ENCODE measurements at regions not wholly inside any gene's neighbourhood (a gene's known extent, or its start where the extent isn't known, plus 50 kb on each side); places are given as distances from the start of the nearest gene placed in this dataset.

DNA sequence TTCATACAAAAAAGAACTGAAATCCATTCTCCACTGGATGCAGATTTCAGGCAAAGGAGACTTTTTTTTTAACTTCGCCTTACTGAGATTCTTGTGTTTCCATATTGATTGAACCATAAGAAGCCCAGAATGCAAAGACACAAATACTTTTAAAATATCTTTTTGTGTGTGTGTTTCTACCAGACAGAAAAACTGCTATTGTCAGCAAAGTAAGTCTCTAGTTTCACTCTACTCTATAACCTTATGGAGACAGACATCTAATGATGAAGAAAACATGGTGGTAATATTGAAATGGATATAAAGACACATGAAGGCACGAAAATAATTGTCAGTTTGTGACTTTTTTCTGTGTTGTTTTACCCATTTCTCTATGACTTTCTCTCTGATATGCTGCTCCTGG lies 260.3 kb upstream of the RORB start:
- no peak overlapping the region for H3K4me3 Mint-ChIP-seq
- no peaks in the 10 kb centered on the region for H3K4me1 Mint-ChIP-seq (ENCODE audit: unreplicated experiment)
- H3K36me3 Mint-ChIP-seq, result no peaks in the 10 kb centered on the region
- no peak for DNase-seq (ENCODE audit: extremely low spot score, unreplicated experiment)
- H3K27me3 Mint-ChIP-seq, result no peaks in the 10 kb centered on the region
- no peak overlapping the region for H3K27ac Mint-ChIP-seq
- TF ChIP-seq, protein P1, sequence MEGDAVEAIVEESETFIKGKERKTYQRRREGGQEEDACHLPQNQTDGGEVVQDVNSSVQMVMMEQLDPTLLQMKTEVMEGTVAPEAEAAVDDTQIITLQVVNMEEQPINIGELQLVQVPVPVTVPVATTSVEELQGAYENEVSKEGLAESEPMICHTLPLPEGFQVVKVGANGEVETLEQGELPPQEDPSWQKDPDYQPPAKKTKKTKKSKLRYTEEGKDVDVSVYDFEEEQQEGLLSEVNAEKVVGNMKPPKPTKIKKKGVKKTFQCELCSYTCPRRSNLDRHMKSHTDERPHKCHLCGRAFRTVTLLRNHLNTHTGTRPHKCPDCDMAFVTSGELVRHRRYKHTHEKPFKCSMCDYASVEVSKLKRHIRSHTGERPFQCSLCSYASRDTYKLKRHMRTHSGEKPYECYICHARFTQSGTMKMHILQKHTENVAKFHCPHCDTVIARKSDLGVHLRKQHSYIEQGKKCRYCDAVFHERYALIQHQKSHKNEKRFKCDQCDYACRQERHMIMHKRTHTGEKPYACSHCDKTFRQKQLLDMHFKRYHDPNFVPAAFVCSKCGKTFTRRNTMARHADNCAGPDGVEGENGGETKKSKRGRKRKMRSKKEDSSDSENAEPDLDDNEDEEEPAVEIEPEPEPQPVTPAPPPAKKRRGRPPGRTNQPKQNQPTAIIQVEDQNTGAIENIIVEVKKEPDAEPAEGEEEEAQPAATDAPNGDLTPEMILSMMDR (conservative IDR thresholded peaks at IDR 0.05), result no peak
- H3K9me3 Mint-ChIP-seq, result no peaks in the 10 kb centered on the region

DNA sequence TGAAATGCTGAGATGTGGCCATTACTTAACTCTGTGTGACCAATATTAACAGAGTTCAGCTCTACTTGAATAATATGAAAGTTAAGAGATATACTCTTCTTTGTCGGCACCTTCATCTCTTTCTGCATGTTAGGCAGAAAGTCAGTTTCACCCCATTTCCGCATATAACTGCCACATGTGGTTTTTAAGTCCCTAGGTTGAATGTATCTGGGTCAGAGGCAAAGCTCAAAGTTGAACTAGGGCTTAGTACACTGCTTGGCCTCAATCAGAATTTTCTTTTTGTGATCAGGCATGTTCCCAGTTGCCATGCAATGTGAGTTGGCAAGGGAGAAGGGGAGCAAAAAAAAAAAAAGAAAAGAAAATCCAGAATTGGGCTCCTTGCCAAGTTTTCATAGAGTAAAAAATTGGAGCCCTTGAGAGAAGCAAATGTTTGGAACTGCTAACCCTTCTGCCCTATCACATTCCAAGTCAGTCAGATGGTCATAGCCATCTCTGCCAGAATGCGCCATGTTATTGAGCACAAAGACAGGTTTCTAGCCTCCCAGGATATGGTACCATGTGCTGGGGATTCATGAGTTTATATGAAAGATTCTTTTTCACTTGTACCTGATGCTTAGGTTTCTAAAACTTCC lies 251.2 kb upstream of the RORB start:
- no peak overlapping the region for H3K27ac Mint-ChIP-seq
- TF ChIP-seq, protein P1 (conservative IDR thresholded peaks at IDR 0.05), result no peak
- no peaks in the 10 kb centered on the region for H3K9me3 Mint-ChIP-seq
- no peaks in the 10 kb centered on the region for H3K4me1 Mint-ChIP-seq (ENCODE audit: unreplicated experiment)
- no peak for DNase-seq (ENCODE audit: extremely low spot score, unreplicated experiment)
- H3K27me3 Mint-ChIP-seq, result no peaks in the 10 kb centered on the region
- H3K4me3 Mint-ChIP-seq, result no peak overlapping the region
- H3K36me3 Mint-ChIP-seq, result no peaks in the 10 kb centered on the region

DNA sequence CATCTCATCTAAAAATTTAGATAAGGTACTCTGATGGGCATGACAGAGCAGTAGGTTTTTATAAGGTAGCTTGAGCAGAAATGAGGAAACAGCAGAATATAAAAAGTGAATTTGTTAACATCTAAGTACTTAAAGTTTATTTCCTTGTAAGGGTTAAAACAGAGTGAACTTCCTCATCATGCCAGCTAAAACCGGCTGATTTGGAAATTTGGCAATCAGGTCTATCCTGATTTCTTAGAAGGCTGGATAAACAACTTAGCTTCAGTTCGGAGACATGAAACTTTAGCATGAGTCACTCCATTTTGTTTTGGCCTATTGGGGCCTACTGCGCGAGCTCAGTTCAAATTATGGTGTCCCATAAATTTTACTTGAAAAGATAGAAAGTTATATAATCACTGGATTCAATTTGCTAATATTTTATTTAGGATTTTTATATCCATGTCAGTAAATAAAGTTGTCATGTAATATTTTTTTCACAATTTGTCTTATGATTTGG lies 241.6 kb upstream of the RORB start:
- Mint-ChIP-seq H3K27me3 (no peaks in the 10 kb centered on the region), H3K4me3 (no peak overlapping the region), H3K9me3 (no peaks in the 10 kb centered on the region), H3K27ac (no peak overlapping the region), H3K4me1 (ENCODE audit: unreplicated experiment) (no peaks in the 10 kb centered on the region), H3K36me3 (no peaks in the 10 kb centered on the region)
- TF ChIP-seq, protein P1 (conservative IDR thresholded peaks at IDR 0.05), result no peak
- DNase-seq (ENCODE audit: extremely low spot score, unreplicated experiment), result no peak

DNA sequence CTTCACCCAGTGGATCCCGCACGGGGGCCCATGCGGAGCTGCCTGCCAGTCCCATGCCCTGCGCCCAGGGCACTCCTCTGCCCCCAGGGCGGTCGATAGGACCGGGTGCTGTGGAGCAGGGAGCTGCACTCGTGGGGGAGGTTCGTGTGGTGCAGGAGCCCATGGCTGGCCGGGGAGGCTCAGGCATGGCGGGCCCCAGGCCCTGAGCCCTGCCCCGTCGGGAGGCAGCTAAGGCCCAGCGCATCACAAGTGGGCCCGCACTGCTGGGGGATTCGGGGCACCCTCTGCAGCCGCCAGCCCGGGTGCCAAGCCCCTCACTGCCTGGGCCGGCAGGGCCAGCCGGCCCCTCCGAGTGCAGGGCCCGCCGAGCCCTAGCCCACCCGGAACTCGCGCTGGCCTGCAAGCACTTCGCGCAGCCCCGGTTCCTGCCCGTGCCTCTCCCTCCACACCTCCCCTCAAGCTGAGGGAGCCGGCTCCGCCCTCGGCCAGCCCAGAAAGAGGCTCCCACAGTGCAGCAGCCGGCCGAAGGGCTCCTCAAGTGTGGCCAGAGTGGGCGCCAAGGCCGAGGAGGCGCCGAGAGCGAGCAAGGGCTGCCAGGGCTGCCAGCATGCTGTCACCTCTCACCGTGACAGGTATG lies 221.1 kb upstream of the RORB start:
- Mint-ChIP-seq H3K4me3 (no peak overlapping the region), H3K27me3 (peaks cover 5% of the 10 kb centered on the region), H3K4me1 (ENCODE audit: unreplicated experiment) (no peaks in the 10 kb centered on the region), H3K36me3 (no peaks in the 10 kb centered on the region), H3K27ac (no peak overlapping the region), H3K9me3 (no peaks in the 10 kb centered on the region)
- no peak for DNase-seq (ENCODE audit: extremely low spot score, unreplicated experiment)
- TF ChIP-seq, protein P1 (conservative IDR thresholded peaks at IDR 0.05), result no peak

DNA sequence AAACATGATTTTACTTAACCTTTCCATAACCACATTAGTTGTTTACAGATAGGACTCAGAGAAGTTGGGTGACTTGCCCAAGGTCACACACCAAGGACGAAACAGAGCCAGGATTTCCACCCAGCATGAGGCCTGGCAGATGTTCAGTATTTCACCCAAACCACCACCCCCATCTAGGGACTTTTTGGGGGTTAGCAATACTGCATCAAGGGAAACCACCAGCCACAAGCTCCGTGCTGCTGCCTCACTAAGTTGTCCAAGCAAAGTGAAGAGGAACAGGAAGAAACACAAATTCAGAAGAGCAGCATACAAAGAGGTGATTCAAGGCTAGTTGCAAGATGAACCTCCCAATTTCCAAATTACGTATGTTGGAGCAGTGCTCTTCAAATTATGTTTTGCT lies 219.6 kb upstream of the RORB start:
- no peaks in the 10 kb centered on the region for H3K4me1 Mint-ChIP-seq (ENCODE audit: unreplicated experiment)
- no peak overlapping the region for H3K4me3 Mint-ChIP-seq
- no peaks in the 10 kb centered on the region for H3K9me3 Mint-ChIP-seq
- no peaks in the 10 kb centered on the region for H3K27me3 Mint-ChIP-seq
- TF ChIP-seq, protein P1 (conservative IDR thresholded peaks at IDR 0.05), result no peak
- H3K27ac Mint-ChIP-seq, result no peak overlapping the region
- DNase-seq (ENCODE audit: extremely low spot score, unreplicated experiment), result no peak
- no peaks in the 10 kb centered on the region for H3K36me3 Mint-ChIP-seq

Data from type B pancreatic cell (in vitro differentiated cells).